GM19467 (cell line): ENCODE measurements at regions not wholly inside any gene's neighbourhood (a gene's known extent, or its start where the extent isn't known, plus 50 kb on each side); places are given as distances from the start of the nearest gene placed in this dataset.

Experiments
- ATAC-seq: cut with Tn5 transposase; IDR thresholded peaks from one replicate; pipeline ENCODE4 v1.9.1; 2021; ENCODE audit warnings: mild to moderate bottlenecking, moderate library complexity; ENCODE audit not compliant: unreplicated experiment

DNA sequence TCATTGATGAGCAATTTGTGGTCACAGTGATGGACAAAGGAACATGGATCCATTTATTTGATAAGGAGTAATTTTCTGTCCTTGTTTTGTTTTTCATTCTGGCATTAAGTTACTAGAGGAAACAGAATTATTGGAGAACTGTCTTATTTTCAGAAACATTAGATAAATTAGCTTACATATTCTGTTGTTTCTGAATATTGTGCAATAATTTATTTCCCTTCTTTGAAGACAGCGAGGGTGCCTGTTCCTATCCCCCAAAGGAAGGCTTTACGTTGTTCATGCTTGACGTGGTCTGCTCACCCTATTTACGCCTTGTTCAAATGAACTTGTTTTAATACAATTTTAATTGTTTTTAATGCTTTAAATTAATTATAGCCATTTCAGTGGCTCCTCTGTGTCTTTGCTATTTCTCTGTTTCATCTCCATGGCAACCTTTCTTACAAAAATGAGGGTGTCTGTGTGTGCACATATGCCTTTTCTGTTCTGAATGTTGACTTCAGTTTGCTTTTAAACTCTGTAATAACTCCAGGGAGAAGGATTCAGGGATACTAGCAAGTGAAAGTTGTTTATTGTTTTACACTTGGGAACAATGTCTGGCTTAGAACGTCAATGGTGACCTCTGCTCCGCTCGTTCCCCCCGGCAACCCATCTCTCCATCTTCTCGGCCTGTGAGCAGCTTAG is 138.3 kb upstream of the PLET1 start:
- ATAC-seq, result no peak

DNA sequence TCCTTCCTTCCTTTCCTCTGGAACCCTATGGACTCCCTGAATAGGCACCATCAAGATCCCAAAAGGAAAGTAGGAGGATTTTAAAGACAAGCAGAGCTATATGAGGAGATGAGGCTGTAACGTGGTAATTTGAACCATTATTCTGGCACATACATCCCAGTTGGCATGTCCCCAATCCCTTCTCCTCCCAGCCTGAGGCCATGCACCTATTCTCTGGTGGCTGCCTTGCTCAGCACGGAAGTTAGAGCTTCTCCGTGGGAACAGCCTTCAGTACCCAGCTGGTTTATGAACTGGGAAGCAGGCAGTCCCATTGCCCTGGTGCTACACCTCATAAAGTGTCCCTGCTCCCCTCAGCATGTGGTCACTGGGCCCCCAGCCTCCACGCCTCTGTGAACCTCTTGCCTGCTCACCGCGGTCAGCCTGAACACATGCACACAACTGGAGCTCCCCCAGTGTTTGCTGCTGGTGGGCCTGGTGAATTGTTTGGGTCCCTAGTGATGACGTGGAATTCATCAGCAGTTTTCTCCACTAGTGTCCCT is 139.9 kb upstream of the PLET1 start:
- no peak for ATAC-seq

DNA sequence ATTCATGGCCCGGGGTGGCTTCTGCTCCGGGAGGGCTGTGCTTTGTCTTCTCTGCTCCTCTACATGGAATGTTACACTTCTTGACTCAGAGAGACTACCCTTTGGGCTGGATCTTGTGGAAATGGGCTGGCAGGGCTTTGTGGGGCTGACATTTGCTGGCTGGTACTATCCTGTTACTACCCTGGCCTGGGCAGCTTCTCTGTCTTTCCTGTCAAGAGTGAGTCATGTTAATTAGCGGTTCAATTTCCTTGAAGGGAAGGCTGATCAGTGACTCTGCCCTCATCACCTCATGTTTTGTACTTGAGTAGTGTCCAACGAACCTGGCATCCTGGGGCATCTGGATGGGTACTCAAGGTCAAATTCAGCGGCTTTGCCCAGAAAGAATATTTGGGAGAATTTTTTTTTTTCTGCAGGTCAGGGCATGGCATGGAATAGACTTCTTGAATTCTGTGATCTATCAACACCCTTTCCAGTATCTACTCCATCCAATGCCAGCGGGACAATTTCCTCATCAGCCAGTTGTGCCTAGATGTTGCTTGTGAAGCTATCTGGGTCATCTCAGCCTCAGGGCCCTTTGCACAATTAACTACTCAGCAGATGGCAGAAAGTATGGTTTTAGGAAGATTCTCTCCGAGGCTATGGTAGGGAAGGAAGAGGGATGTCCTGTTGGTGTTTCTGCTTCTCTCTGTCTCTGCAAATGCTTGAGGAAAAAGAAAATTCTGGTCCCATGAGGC is 140.5 kb upstream of the PLET1 start:
- no peak for ATAC-seq

DNA sequence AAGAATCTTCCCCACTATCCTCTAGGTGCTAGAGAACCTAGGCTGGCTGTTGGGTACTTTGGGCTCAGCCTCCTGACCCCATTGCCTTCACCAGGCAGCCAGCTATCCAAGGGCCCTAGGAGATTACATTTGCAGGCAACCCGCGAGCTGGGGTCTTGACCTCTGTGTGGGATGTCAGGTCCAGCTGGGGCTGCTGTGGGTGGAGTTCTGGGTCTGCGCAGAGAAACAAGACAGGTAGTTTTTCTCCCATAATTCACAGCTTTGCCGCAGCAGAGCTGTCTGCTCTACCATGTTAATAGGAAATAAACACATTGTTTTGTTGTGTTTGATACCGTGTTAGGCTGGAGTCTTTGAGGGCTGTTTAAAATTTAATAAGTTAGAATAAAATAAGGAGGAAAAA is 142.8 kb upstream of the PLET1 start:
- ATAC-seq, result no peak

DNA sequence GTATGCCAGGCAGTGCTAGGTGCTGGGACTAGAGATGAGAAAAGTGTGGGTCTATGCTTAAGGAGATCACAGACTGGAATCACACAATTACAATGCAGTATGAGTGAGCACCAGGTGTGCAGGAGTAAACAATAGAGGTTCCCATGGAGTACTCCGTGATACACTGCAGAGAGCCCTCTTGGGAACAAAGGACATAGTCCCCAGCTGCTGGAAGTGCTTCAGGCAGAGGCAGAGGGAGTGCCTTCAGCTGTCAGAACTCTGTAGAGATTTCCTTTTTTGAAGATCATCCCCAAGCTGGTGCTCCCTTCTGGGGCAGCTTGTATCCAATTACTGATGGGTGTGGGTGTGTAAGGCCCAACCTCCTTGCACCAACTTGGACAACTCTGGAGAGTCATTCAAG is 143.5 kb upstream of the PLET1 start:
- ATAC-seq, result no peak

DNA sequence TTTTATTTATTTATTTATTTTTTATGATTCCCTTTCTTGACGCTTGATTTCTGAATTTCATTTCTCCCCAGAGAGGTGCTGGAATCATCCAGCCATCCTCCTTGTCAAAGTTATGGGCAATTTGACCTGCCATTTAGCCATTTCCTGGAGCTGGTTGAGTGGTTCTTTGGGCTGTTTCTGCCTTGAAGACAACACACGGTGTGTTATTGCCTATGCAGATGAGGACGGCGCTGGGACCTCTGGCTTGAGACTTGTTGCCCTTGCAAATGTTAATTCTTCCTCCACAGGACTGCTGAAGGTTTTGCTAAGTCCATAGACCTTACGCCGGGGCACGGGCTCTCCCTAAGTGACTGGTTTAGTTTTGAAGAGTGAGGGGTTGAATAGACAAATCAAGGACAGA is 147.9 kb upstream of the PLET1 start:
- no peak for ATAC-seq

DNA sequence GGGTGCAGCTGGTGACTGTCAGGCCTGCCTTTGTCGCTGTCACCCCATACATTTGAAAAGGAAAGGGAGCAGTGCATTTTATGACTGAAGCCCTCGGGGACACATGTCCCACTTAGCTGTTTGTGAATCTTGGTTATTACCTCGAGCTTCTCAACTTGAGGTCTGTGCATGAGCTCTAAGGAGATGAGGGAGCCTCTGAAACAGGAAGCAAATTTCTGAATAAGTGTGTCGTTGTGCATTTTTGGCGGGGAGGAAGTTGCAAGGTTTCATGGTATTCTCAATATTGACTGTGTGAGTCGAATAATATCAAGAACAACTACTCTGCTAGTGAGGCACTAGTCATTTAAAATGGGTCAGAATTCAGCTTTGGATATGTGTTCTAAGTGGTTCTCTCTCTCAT is 149.7 kb upstream of the PLET1 start:
- no peak for ATAC-seq

DNA sequence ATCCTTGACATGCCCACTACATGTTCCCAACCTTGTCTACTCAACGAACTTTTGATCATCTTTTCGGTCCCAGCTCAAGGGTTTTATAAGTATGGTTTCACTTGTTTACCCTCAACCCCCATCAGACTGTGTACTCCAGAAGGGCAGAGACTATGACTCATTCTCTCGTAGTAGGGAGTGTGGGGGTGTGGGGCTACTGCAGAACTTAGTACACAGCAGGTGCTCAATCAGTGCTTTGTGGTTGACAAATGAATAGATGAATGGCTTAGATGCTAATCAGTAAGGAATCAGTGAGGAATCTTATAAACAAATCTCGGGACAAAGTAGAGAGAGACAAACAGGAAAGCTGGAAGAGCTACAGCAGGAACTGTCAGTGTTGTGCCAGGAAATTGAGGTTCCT is 151.7 kb upstream of the PLET1 start:
- ATAC-seq, result no peak

DNA sequence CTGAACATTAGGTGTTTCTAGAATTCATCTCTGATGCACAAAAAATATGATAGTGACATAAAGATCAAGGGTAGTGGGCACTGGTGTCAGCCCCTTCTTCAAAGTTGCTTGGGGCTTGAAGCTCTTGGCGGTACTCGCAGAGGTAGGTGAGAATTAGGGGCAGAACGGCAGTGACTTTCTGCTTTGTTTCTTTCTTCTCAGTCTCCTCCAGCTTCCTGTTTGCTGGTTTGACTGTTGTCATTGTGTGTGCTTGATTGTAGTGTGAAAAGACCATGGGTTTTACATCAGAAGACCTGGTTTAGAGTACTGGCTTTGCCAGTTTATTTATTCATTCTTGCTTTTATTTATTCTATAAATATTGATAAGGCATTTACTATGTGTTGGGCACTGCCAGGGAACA is 156.7 kb upstream of the PLET1 start:
- no peak for ATAC-seq

DNA sequence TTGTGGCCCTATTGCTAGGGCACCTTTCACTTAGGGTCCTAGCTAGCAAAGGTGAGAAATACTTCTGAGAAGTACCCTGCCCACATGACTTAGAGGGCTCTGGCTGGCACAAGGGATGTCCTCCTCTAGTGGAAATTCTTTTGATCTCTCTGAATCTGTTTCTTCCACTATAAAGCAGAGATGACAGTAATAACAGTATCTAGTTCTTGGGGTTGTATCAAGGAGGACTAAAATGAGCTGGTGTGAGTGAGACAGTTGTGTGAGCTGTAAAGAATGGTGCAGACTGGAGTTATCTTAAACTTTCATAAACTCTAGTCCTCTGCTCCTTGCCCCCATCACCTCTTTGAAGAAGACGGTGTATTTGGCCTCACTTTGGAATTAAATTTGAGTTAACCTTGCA is 157.8 kb upstream of the PLET1 start:
- no peak for ATAC-seq

DNA sequence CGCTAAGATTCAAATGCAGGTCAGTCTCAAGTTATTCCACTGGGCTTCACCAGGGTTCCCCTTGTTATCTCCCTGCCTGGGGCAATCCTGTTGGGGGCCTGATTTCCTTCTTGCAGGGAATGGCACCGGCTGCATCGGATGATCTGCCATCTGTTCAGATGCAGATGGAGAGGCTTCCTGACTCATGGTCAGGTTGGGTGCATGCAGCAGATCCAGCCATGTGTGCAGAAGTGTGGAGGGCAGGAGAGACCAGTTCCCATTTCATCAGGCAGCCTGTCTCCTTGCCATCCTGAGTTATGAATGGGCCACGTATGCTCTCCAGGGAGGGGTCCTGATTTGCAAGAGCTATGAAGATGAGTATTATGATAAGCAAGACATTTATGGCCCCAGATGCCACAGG is 161.2 kb upstream of the PLET1 start:
- ATAC-seq, result no peak

DNA sequence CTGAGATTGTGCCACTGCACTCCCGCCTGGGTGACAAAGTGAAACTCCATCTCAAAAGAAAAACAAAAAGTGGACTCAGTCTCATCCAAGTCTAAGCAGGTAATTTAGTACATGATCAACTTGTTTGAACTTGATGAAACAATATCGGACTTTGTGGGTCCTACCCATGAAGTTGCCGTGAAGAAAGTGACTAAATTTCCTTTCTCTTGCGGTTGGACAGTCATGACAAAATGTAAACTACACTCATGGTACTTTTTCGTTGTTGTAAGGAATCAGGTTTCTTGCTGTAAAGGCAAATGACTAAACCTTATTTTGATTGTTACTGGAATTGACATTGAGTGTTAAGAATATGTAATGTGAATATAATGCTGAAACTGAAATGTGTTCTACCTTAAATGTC is 164.5 kb upstream of the PLET1 start:
- ATAC-seq, result no peak

DNA sequence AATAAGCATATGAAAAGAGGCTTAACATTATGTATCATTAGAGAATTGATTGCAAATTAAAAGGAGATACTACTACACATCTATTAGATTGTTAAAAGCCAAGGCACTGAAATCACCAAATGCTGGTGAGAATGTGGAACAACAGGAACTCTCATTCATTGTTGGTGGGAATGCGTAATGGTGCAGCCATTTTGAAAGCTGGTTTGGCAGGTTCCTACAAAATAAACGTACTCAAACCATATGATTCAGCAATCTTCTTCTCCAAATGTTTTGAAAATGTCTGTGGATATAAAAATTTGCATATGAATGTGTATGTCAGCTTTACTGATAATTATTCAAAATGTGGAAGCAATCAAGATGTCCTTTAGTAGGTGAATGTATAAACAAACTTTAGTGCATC is 176.4 kb upstream of the PLET1 start:
- no peak for ATAC-seq

DNA sequence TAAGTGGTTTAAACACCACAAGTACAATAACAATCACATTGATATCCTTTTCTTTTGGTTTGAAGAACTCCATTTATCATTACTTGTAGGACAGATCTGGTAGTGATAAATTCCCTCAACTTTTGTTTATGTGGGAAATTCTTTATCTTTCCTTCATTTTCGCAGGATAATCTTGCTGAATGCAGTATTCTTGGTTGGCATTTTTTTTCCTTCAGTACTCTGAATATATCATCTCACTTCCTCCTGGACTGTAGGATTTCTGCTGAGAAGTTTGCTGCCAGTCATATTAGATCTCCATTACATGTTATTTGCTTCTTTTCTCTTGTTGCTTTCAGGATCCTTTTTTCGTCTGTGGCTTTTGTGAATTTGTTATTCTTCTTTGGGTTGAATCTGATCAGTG is 179.0 kb upstream of the PLET1 start:
- ATAC-seq, result no peak

DNA sequence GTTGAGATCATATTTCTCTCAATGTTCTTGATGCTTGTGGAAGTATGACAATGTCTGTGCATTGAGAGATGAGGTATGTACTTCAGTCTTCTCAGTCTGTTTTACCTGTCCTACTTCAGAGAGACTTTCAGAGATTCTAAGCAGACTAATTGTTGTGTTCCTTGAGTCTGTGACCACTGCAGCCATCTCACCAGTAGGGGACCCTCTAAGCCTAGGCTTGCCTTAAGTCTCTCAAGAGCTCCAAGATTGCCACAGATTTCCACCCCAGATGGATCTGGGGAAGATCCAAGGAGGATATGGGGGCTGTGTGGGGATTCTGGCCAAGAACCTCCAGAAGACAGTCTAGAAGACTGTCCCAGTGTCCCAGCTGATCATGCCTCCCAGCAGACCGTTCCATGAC is 179.9 kb upstream of the PLET1 start:
- ATAC-seq, result no peak

DNA sequence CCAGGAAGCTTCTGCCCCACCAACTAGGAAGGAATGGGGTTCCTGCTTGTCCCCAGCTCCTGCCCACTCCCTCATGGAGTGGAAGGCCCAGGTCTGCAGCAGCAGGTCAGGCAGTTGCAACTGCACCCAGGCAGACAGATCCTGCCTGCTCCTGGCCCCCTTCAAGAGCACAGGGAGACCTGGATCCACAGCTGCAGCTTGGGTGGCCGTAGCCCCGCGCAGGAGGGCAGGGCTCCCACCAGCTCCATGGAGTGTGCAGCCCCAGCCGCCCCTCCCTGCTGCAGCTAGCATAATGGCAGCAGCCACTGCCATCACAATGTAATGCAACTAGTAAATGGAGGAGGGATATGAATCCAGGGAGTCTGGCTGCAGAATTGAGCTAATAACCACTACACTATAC is 187.5 kb upstream of the PLET1 start:
- no peak for ATAC-seq

DNA sequence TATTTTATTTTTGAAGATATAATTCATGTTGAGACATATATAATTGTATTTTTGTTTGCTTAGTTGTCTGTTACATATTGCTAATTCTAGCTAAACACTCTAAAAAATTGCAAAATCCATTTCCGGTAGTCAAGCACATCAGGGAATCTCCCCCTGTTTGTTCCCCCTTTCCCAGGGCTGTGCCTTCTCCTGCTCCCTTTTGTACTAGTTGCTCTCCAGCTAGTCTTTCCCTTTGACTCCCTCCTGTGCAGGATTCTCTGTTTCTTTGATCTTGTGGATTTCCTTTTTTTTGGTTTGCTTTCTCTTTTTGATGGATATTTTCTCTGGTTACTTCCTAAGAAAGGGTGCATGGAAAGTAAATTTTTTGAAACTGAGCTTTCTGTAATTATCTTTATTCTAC is 188.1 kb upstream of the PLET1 start:
- no peak for ATAC-seq

DNA sequence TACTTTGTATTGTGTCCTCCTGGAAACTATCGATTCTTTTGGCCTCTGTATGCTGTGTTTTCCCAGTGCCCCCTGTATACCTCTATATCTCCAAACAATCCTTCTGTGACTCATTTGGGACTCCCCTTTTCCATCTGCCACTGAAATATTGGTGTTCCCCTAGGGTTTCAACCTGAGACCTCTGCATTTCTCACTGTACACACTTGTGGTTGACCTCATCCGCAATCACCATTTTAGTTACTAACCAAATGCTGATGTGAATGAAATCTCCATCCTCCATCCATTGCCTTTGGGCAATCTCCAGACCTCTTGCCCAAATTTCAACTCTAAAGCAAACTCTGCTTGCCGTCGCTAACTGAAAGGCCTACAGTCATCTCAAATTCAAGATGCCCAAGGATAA is 190.6 kb upstream of the PLET1 start:
- no peak for ATAC-seq

DNA sequence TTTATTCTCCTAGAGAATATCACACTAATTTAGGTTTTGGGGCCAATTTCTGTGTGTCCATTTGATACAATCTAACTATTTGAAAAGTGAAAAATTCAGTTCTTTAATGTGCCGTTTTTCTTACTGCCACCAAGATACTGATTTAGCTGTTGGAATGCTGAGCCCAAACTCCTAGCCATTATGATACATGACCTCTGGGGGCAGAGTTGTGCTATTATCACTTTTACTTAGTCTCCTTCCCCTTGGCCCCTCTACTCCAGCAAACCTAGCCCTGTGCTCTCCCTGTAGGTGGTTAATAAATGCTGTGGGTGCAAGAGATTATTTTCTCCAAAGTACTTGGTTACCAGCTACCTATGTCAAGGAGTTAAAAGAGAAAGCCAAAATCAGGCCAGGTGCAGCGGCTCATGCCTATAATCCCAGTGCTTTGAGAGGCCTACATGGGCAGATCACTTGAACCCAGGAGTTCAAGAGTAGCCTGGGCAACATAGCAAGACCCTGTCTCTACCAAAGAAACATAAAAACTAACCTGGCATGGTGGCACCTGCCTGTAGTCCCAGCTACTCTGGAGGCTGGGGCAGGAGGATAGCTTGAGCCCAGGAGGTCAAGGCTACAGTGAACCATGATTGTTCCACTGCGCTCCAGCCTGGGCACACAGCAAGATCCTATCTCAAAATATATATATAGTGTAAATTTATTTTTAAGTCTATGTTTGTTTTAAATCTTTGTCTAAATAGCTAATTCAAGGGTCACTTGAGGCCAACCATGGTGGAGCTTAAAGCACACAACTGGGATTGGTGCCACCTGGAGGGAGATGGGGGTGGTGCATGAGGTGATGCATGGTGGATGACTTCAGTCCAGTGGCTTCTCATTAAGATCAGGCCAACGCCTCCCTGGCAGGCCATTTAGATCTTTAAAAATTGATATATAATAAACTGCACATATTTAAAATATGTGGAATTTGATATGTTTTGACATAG is 193.2 kb upstream of the PLET1 start:
- ATAC-seq, result peak; percentile 56

DNA sequence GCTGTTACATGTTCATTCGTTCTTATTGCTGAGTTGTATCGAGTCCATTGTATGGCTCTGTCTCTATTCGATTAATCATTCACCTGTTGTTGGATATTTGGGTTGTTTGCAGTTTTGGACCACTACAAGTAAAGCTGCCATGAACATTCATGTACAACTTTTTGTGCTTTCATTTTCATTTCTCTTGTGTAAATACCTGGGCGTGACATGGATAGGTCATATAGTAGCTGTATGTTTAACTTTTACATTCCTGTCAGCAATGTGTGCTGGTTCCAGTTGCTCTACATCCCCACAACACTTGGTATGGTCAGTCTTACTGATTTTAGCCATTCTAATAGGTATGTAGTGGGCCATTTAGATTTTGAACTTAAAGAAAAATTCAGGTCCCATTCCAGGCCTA is 194.2 kb upstream of the PLET1 start:
- no peak for ATAC-seq

DNA sequence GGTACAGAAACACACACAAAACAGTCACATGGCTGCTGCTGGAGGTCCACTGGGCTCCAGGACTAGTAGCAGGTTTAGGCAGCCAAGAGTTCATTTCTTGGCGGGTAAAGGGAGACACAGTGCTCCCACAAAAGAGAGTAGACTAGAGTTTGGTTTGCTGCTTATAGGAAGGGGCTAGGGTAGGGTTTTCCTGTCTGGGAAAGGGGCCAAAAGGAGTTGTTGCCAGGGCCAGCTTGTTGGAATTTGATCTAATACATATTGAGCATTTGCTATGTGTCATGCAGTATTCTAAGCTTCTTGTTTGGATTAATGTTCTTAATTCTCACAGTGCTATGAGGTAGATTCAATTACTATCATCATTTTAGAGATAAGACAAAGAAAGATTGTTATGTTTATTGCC is 195.1 kb upstream of the PLET1 start:
- ATAC-seq, result no peak
